Dedifferentiated amniotic fluid mesenchymal stem cell (primary cell): ENCODE measurements at regions not wholly inside any gene's neighbourhood (a gene's known extent, or its start where the extent isn't known, plus 50 kb on each side); places are given as distances from the start of the nearest gene placed in this dataset.

Experiments used
- DNase-seq: peaks from one replicate; pipeline ENCODE4 v3.0.0-alpha.2; 2016; ENCODE audit errors: extremely low spot score

GRCh38 chr4:134019657-134020056 is 181.9 kb downstream of the PABPC4L start:
- DNase-seq: no peak

- DNase-seq: no peak
These were observed 182.7 kb downstream of the PABPC4L start for GRCh38 chr4:134018846-134019245.

GRCh38 chr4:134001057-134001456 is 200.5 kb downstream of the PABPC4L start:
- no peak for DNase-seq

- DNase-seq: no peak
These were observed 204.2 kb downstream of the PABPC4L start for GRCh38 chr4:133997436-133997835.

- DNase-seq: no peak
These were observed 205.0 kb downstream of the PABPC4L start for GRCh38 chr4:133996431-133997121.

- DNase-seq: no peak
These were observed 206.2 kb downstream of the PABPC4L start for GRCh38 chr4:133995243-133995960.

- DNase-seq: peak; percentile 20
These were observed 218.9 kb downstream of the PABPC4L start for GRCh38 chr4:133982533-133983224.

GRCh38 chr4:133981327-133981726 is 220.3 kb downstream of the PABPC4L start:
- no peak for DNase-seq

GRCh38 chr4:133972586-133972985 is 229.0 kb downstream of the PABPC4L start:
- DNase-seq: no peak

- DNase-seq: no peak
These were observed 232.3 kb downstream of the PABPC4L start for GRCh38 chr4:133969202-133969848.

- no peak for DNase-seq
These were observed 233.4 kb downstream of the PABPC4L start for GRCh38 chr4:133968174-133968573.

GRCh38 chr4:133960975-133961374 is 240.6 kb downstream of the PABPC4L start:
- DNase-seq: no peak

GRCh38 chr4:133943081-133943480 is 258.5 kb downstream of the PABPC4L start:
- no peak for DNase-seq

GRCh38 chr4:133938061-133938460 is 263.5 kb downstream of the PABPC4L start:
- peak; percentile 38 for DNase-seq

GRCh38 chr4:133929531-133930239 is 271.9 kb downstream of the PABPC4L start:
- DNase-seq: no peak

GRCh38 chr4:133921280-133922195 is 280.1 kb downstream of the PABPC4L start:
- DNase-seq: no peak

GRCh38 chr4:133920236-133920635 is 281.4 kb downstream of the PABPC4L start:
- DNase-seq: no peak

- DNase-seq: no peak
These were observed 291.4 kb downstream of the PABPC4L start for GRCh38 chr4:133910165-133910564.

- no peak for DNase-seq
These were observed 298.6 kb downstream of the PABPC4L start for GRCh38 chr4:133903029-133903428.

GRCh38 chr4:133891011-133891410 is 310.6 kb downstream of the PABPC4L start:
- DNase-seq: no peak

- no peak for DNase-seq
These were observed 313.9 kb downstream of the PABPC4L start for GRCh38 chr4:133887723-133888122.
